GM18507 (cell line): ENCODE measurements at regions not wholly inside any gene's neighbourhood (a gene's known extent, or its start where the extent isn't known, plus 50 kb on each side); places are given as distances from the start of the nearest gene placed in this dataset.

ENCODE experiments used
- DNase-seq: peaks from one replicate; pipeline ENCODE4 v3.0.0; 2011; ENCODE audit warnings: low read depth; ENCODE audit not compliant: insufficient read length; ENCODE audit errors: extremely low spot score
- FAIRE-seq: peaks from 2 replicates; lab custom pipeline; 2011; peaks lifted over from hg19 to GRCh38; lab: Jason Lieb, UNC

GRCh38 chr6:126091466-126091865 lies 105.1 kb downstream of the TRMT11 start:
- FAIRE-seq (no peak), DNase-seq (no peak)

- no peak for FAIRE-seq
Observed at GRCh38 chr6:126093108-126093507, 106.8 kb downstream of the TRMT11 start.

GRCh38 chr6:126094411-126094810 lies 108.1 kb downstream of the TRMT11 start:
- FAIRE-seq = no peak

More at GRCh38 chr6:126093108-126093507, 106.8 kb downstream of the TRMT11 start:
- DNase-seq = no peak

GRCh38 chr6:126100386-126100785 lies 114.0 kb downstream of the TRMT11 start:
- no peak for DNase-seq
- no peak for FAIRE-seq

More at GRCh38 chr6:126094411-126094810, 108.1 kb downstream of the TRMT11 start:
- DNase-seq = no peak

GRCh38 chr6:126102358-126102757 lies 116.0 kb downstream of the TRMT11 start:
- no peak for FAIRE-seq
- DNase-seq = no peak

GRCh38 chr6:126103993-126104392 lies 117.7 kb downstream of the TRMT11 start:
- DNase-seq (no peak), FAIRE-seq (no peak)

- no peak for FAIRE-seq
- DNase-seq = no peak
Observed at GRCh38 chr6:126107475-126108166, 121.3 kb downstream of the TRMT11 start.

GRCh38 chr6:126110512-126111270 lies 124.4 kb downstream of the TRMT11 start:
- DNase-seq (no peak), FAIRE-seq (no peak)

GRCh38 chr6:126111327-126111726 lies 125.0 kb downstream of the TRMT11 start:
- FAIRE-seq (no peak), DNase-seq (no peak)

- FAIRE-seq (no peak), DNase-seq (no peak)
Observed at GRCh38 chr6:126112171-126112632, 125.9 kb downstream of the TRMT11 start.

- FAIRE-seq (no peak), DNase-seq (no peak)
Observed at GRCh38 chr6:126113261-126113660, 126.9 kb downstream of the TRMT11 start.

GRCh38 chr6:126117251-126117650 lies 130.9 kb downstream of the TRMT11 start:
- no peak for DNase-seq
- no peak for FAIRE-seq

GRCh38 chr6:126118058-126118755 lies 131.9 kb downstream of the TRMT11 start:
- DNase-seq = no peak
- no peak for FAIRE-seq

GRCh38 chr6:126118936-126119335 lies 132.6 kb downstream of the TRMT11 start:
- no peak for FAIRE-seq
- DNase-seq = no peak

GRCh38 chr6:126123226-126123625 lies 136.9 kb downstream of the TRMT11 start:
- no peak for DNase-seq
- no peak for FAIRE-seq

- FAIRE-seq (no peak), DNase-seq (no peak)
Observed at GRCh38 chr6:126127659-126128058, 141.3 kb downstream of the TRMT11 start.

- FAIRE-seq (no peak), DNase-seq (no peak)
Observed at GRCh38 chr6:126131246-126131645, 144.9 kb downstream of the TRMT11 start.

GRCh38 chr6:126133984-126134383 lies 147.6 kb downstream of the TRMT11 start:
- FAIRE-seq = no peak

GRCh38 chr6:126134491-126134890 lies 148.2 kb downstream of the TRMT11 start:
- DNase-seq = no peak
- FAIRE-seq = no peak

More at GRCh38 chr6:126133984-126134383, 147.6 kb downstream of the TRMT11 start:
- no peak for DNase-seq

- no peak for DNase-seq
- no peak for FAIRE-seq
Observed at GRCh38 chr6:126140015-126140414, 153.7 kb downstream of the TRMT11 start.
